ENCODE measurements at regions not wholly inside any gene's neighbourhood (a gene's known extent, or its start where the extent isn't known, plus 50 kb on each side); places are given as distances from the start of the nearest gene placed in this dataset.

GRCh38 chr6:11921017-11921438 lies 91.1 kb upstream of the HIVEP1 start (continued):
- TF ChIP-seq MGA (IDR thresholded peaks at IDR 0.05) = peak; percentile 74
- TF ChIP-seq C11orf30 (IDR thresholded peaks at IDR 0.05; ENCODE audit: low read depth) = peak; percentile 94
- peak; percentile 85 for TF ChIP-seq MAFG (tag; conservative IDR thresholded peaks at IDR 0.05)
- TF ChIP-seq NFIC (IDR thresholded peaks at IDR 0.05) = peak; percentile 38; the same call in 1 of the 2 replicates
- peak; percentile 70; the same call in 1 of the 2 replicates for TF ChIP-seq ZBTB17 (CRISPR knock-in tag; IDR thresholded peaks at IDR 0.05)
- no peak for TF ChIP-seq HES1 (IDR thresholded peaks at IDR 0.05; ENCODE audit: low read depth)
- peak; percentile 92 for TF ChIP-seq SMARCE1 (IDR thresholded peaks at IDR 0.05)
- TF ChIP-seq RUNX1 (IDR thresholded peaks at IDR 0.05; ENCODE audit: low read depth) = peak; percentile 67; the same call in 1 of the 2 replicates
- no peak for TF ChIP-seq NR2C1 (IDR thresholded peaks at IDR 0.05)
- peak; percentile 38; the same call in 1 of the 2 replicates for TF ChIP-seq NR2C1 (tag; IDR thresholded peaks at IDR 0.05)
- peak; percentile 18; the same call in 1 of the 2 replicates for TF ChIP-seq ZEB2 (IDR thresholded peaks at IDR 0.05)
- peak; percentile 71 for TF ChIP-seq CXXC5 (CRISPR knock-in tag; IDR thresholded peaks at IDR 0.05)
- TF ChIP-seq JUN (IDR thresholded peaks at IDR 0.05; ENCODE audit: borderline replicate concordance, low read depth, low read length) = peak; percentile 75; the same call in 1 of the 2 replicates
- peak; percentile 29; the same call in 1 of the 2 replicates for TF ChIP-seq JUN (CRISPR knock-in tag; IDR thresholded peaks at IDR 0.05; ENCODE audit: borderline replicate concordance)
- no peak for TF ChIP-seq ZNF778 (CRISPR knock-in tag; IDR thresholded peaks at IDR 0.05)
- 0 out of 2 replicates have a peak, but pooled peaks have one; percentile 5 for TF ChIP-seq ESRRA (IDR thresholded peaks at IDR 0.05; ENCODE audit: borderline replicate concordance, low read depth)
- TF ChIP-seq ZBTB9 (CRISPR knock-in tag; IDR thresholded peaks at IDR 0.05) = peak; percentile 67; the same call in 1 of the 2 replicates
- 0 out of 2 replicates have a peak, but pooled peaks have one; percentile 15 for TF ChIP-seq XRCC5 (IDR thresholded peaks at IDR 0.05; ENCODE audit: low read depth, low read length)

Measured in K562 (cell line).